HepG2 (cell line): ENCODE measurements at regions not wholly inside any gene's neighbourhood (a gene's known extent, or its start where the extent isn't known, plus 50 kb on each side); places are given as distances from the start of the nearest gene placed in this dataset.

Experiments
- ATAC-seq: fragments of 200-7000 bp; cut with Tn5 transposase; 3 replicates; pipeline ENCODE4 v1.9.1; 2020; ENCODE audit warnings: mild to moderate bottlenecking, moderate library complexity
- BruUV-seq: library from RNA; stranded (reverse); fragments of 400-500 nt; replicated peaks from 2 replicates; lab custom pipeline; 2021; lab: Mats Ljungman, UMichigan
- CTCF ChIA-PET: fragments of 300-600 bp; formaldehyde crosslinking; extraction: SDS; loops from one replicate; lab custom pipeline; 2021; ENCODE audit warnings: low total read pairs, inconsistent platforms, low intra/inter-chr PET ratio; lab: Yijun Ruan, JAX
- POLR2A ChIA-PET: fragments of 350-600 bp; sonication (Branson Sonifier 250); formaldehyde crosslinking; loops from one replicate; lab custom pipeline; 2020; ENCODE audit warnings: antibody characterized with exemption, inconsistent platforms; lab: Yijun Ruan, JAX
- DNase-seq: peaks from one replicate; pipeline ENCODE4 v3.0.0-alpha.2; 2015; ENCODE audit warnings: low spot score
- FAIRE-seq: peaks from 3 replicates; lab custom pipeline; 2011; peaks lifted over from hg19 to GRCh38; lab: Jason Lieb, UNC
- H2AFZ ChIP-seq: one replicate; pipeline ENCODE4 v1.6.1; 2011; ENCODE audit warnings: low read length, inconsistent platforms
- H3K27ac ChIP-seq: fragments of 300-600 bp; 3 replicates; pipeline ENCODE4 v1.8.0; 2011; ENCODE audit warnings: mixed run types, mild to moderate bottlenecking, mixed read lengths, low read length, inconsistent platforms; ENCODE audit not compliant: insufficient read depth; ENCODE audit errors: extremely low read length
- H3K27me3 ChIP-seq, 2 experiments: fragments of 200-600 bp in 1 of 2; 2 replicates in 1 of 2; 3 replicates in 1 of 2; pipeline versions ENCODE4 v1.6.0 to v1.8.0; 2011; ENCODE audit warnings: low read length in 2 of 2, mild to moderate bottlenecking in 2 of 2, moderate library complexity in 2 of 2, inconsistent platforms in 1 of 2; ENCODE audit not compliant: insufficient read depth in 2 of 2, control insufficient read depth in 1 of 2
- H3K36me3 ChIP-seq, 2 experiments: fragments of 200-600 bp in 1 of 2; replicated peaks in 1 of 2; 2 replicates in 1 of 2; 3 replicates in 1 of 2; pipeline versions ENCODE4 v1.5.1 to v1.8.0; 2011; ENCODE audit warnings: low read length in 2 of 2, inconsistent platforms in 1 of 2; ENCODE audit not compliant: insufficient read depth in 2 of 2, control insufficient read depth in 1 of 2
- H3K4me1 ChIP-seq: 2 replicates; pipeline ENCODE4 v1.5.1; 2012; ENCODE audit warnings: low read length, inconsistent platforms; ENCODE audit not compliant: insufficient read depth
- H3K4me2 ChIP-seq: 2 replicates; pipeline ENCODE4 v1.6.0; 2011; ENCODE audit warnings: low read depth, low read length, inconsistent platforms
- H3K4me3 ChIP-seq, 3 experiments: fragments of 200-600 bp in 1 of 3; sonication (generic), shearing (Covaris generic) in 1 of 3; replicated peaks in 1 of 3; 2 replicates each; pipeline ENCODE4 v1.5.1; 2011 to 2016; ENCODE audit warnings: low read length in 3 of 3, inconsistent platforms in 2 of 3, low read depth in 2 of 3, mild to moderate bottlenecking in 2 of 3, control low read depth in 1 of 3, mixed read lengths in 1 of 3; ENCODE audit not compliant: insufficient read depth in 1 of 3
- H3K79me2 ChIP-seq: one replicate; pipeline ENCODE4 v1.6.1; 2011; ENCODE audit warnings: low read length, inconsistent platforms; ENCODE audit not compliant: insufficient read depth
- H3K9ac ChIP-seq: 2 replicates; pipeline ENCODE4 v1.6.0; 2011; ENCODE audit warnings: mild to moderate bottlenecking, low read depth, low read length, inconsistent platforms; ENCODE audit not compliant: insufficient read depth
- H3K9me3 ChIP-seq: 2 replicates; pipeline ENCODE4 v1.5.1; 2012; ENCODE audit warnings: mild to moderate bottlenecking, low read length
- H4K20me1 ChIP-seq: 2 replicates; pipeline ENCODE4 v1.6.0; 2011; ENCODE audit warnings: inconsistent platforms, mild to moderate bottlenecking, low read length, moderate library complexity; ENCODE audit not compliant: insufficient read depth
- CREM ChIP-seq, 2 experiments: sonication (generic) in 1 of 2; formaldehyde crosslinking in 1 of 2; IDR thresholded peaks; 2 replicates each; pipeline versions ENCODE4 v1.4.0 to v1.6.1; 2016 to 2020; ENCODE audit warnings: antibody characterized with exemption in 1 of 2, mild to moderate bottlenecking in 1 of 2, missing genetic modification reagents in 1 of 2
- DR1 ChIP-seq: sonication (generic); formaldehyde crosslinking; IDR thresholded peaks from 2 replicates; pipeline ENCODE4 v1.8.0; 2021; ENCODE audit warnings: mild to moderate bottlenecking, missing genetic modification reagents, inconsistent platforms
- ISX ChIP-seq: sonication (generic); formaldehyde crosslinking; conservative IDR thresholded peaks from 2 replicates; pipeline ENCODE4 v1.5.0; 2020; ENCODE audit warnings: missing genetic modification reagents
- KDM6A ChIP-seq: IDR thresholded peaks from 2 replicates; pipeline ENCODE4 v1.6.1; 2016; ENCODE audit warnings: low read depth
- MAFG ChIP-seq: sonication (generic); formaldehyde crosslinking; IDR thresholded peaks from 2 replicates; pipeline ENCODE4 v1.5.1; 2020; ENCODE audit warnings: mild to moderate bottlenecking, missing genetic modification reagents
- PHF5A ChIP-seq: IDR thresholded peaks from one replicate; pipeline ENCODE4 v1.6.1; 2018; ENCODE audit warnings: low read depth, missing genetic modification reagents; ENCODE audit not compliant: unreplicated experiment
- SATB2 ChIP-seq: sonication (generic); formaldehyde crosslinking; IDR thresholded peaks from 2 replicates; pipeline ENCODE4 v1.5.0; 2020; ENCODE audit warnings: missing genetic modification reagents
- SSRP1 ChIP-seq: IDR thresholded peaks from 2 replicates; pipeline ENCODE4 v1.6.1; 2016; ENCODE audit warnings: control low read depth
- THAP9 ChIP-seq: sonication (generic); formaldehyde crosslinking; IDR thresholded peaks from 2 replicates; pipeline ENCODE4; 2020; ENCODE audit warnings: missing genetic modification reagents, mild to moderate bottlenecking, borderline replicate concordance
- ZNF101 ChIP-seq: sonication (generic); formaldehyde crosslinking; IDR thresholded peaks from 2 replicates; pipeline ENCODE4 v1.4.0; 2020; ENCODE audit warnings: mild to moderate bottlenecking, low read depth, missing genetic modification reagents, borderline replicate concordance
- ZNF234 ChIP-seq: sonication (generic); formaldehyde crosslinking; conservative IDR thresholded peaks from 2 replicates; pipeline ENCODE4 v1.5.1; 2020; ENCODE audit warnings: mild to moderate bottlenecking, missing genetic modification reagents
- ZNF274 ChIP-seq: sonication (generic); formaldehyde crosslinking; IDR thresholded peaks from 2 replicates; pipeline ENCODE4 v1.5.1; 2020; ENCODE audit warnings: mild to moderate bottlenecking, missing genetic modification reagents
- ZNF432 ChIP-seq: sonication (generic); formaldehyde crosslinking; IDR thresholded peaks from 2 replicates; pipeline ENCODE4 v1.5.0; 2020; ENCODE audit warnings: missing genetic modification reagents, mild to moderate bottlenecking, borderline replicate concordance
- ZNF512 ChIP-seq: sonication (generic); formaldehyde crosslinking; IDR thresholded peaks from 2 replicates; pipeline ENCODE4 v1.4.0; 2020; ENCODE audit warnings: mild to moderate bottlenecking, missing genetic modification reagents
- ZNF749 ChIP-seq: sonication (generic); formaldehyde crosslinking; IDR thresholded peaks from 2 replicates; pipeline ENCODE4 v1.8.0; 2022; ENCODE audit warnings: mild to moderate bottlenecking, missing genetic modification reagents, moderate library complexity, borderline replicate concordance
- ZNF770 ChIP-seq: sonication (generic); formaldehyde crosslinking; IDR thresholded peaks from 2 replicates; pipeline ENCODE4 v1.5.0; 2020; ENCODE audit warnings: mild to moderate bottlenecking, missing genetic modification reagents
- ZSCAN20 ChIP-seq: sonication (generic); formaldehyde crosslinking; IDR thresholded peaks from 2 replicates; pipeline ENCODE4 v1.4.0; 2020; ENCODE audit warnings: missing genetic modification reagents, mild to moderate bottlenecking, borderline replicate concordance
- WGBS: methylation state at CpG from one replicate; pipeline ENCODE4 v1.1.6; 2017; ENCODE audit warnings: low lambda C conversion rate; 5-methylcytosine and 5-hydroxymethylcytosine counted together
- in situ Hi-C: cut with HindIII; loops from 2 replicates; pipeline ENCODE4 v1.10.0; 2017; ENCODE audit warnings: low pct_unique_long_range_greater_than_20kb; ENCODE audit not compliant: extremely low pct_ligation_motif_present
- intact Hi-C: fragments of 100-400 bp; cut with micrococcal nuclease; formaldehyde crosslinking; loops from one replicate; pipeline ENCODE4 v1.10.0; 2022; ENCODE audit not compliant: unreplicated experiment
- TF ChIP-seq, protein P1 (sequence below): sonication (generic); formaldehyde crosslinking; IDR thresholded peaks from 2 replicates; pipeline ENCODE4 v1.8.0; 2022; ENCODE audit warnings: mild to moderate bottlenecking, missing genetic modification reagents, moderate library complexity

DNA sequence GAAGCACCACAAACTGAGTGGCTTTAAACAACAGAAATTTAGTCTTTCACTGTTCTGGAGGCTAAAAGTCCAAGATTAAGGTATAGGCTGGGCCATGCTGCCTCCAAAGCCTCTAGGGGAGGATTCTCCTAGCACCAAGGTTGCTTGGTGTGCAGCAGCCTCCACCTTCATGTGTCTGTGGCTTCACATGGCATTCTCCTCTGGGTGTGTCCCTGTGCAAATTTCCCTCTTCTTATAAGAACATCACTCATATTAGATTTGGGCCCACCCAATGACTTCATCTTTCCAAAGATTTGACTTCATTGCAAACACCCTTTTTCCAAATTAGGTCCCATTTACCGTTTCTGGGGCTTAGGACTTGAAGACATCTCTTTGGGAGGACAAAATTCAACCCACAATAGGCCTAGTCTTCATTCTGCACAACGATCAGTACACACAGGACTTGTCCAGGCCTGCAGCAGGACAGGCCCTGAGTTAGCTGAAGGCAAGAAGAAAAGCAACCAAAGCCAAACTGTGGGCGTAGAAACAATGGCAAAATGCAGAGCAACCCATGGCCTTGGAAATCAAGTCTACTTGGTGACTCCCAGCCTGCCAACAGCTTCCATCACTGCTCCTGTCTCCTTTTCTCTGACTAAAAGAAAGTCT is 521.2 kb upstream of the NBEA start:
- 0% methylated on average over 3 of the region's 3 CpGs for WGBS
- H3K4me2 ChIP-seq = no peak overlapping the region
- no peaks in the 10 kb centered on the region for H3K4me1 ChIP-seq
- H3K9ac ChIP-seq = no peak overlapping the region
- no peak overlapping the region for H2AFZ ChIP-seq
- H3K27me3 ChIP-seq = no peaks in the 10 kb centered on the region; a peak in 1 of 5 replicates
- intact Hi-C loops = no loop called here
- ATAC-seq = no peak
- in situ Hi-C loops = no loop called here
- FAIRE-seq = no peak
- POLR2A ChIA-PET = no interaction called here
- no peaks in the 10 kb centered on the region for H3K79me2 ChIP-seq
- H4K20me1 ChIP-seq = no peaks in the 10 kb centered on the region
- H3K4me3 ChIP-seq = no peak overlapping the region
- no peaks in the 10 kb centered on the region for H3K36me3 ChIP-seq
- no peak for DNase-seq
- no peak for TF ChIP-seq KDM6A (CRISPR knock-in tag)
- no peak for TF ChIP-seq SATB2 (CRISPR knock-in tag)
- TF ChIP-seq ISX = no peak
- TF ChIP-seq ZNF274 = no peak
- no peak for TF ChIP-seq DR1 (CRISPR knock-in tag)
- no peak for TF ChIP-seq ZSCAN20
- TF ChIP-seq THAP9 (CRISPR knock-in tag) = no peak
- no peak for TF ChIP-seq PHF5A (CRISPR knock-in tag)
- TF ChIP-seq, protein P1, sequence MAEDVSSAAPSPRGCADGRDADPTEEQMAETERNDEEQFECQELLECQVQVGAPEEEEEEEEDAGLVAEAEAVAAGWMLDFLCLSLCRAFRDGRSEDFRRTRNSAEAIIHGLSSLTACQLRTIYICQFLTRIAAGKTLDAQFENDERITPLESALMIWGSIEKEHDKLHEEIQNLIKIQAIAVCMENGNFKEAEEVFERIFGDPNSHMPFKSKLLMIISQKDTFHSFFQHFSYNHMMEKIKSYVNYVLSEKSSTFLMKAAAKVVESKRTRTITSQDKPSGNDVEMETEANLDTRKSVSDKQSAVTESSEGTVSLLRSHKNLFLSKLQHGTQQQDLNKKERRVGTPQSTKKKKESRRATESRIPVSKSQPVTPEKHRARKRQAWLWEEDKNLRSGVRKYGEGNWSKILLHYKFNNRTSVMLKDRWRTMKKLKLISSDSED (CRISPR knock-in tag) = no peak
- no peak for TF ChIP-seq ZNF234
- no peak for TF ChIP-seq ZNF432 (CRISPR knock-in tag)
- no peak for TF ChIP-seq ZNF770 (CRISPR knock-in tag)
- TF ChIP-seq ZNF512 (CRISPR knock-in tag) = no peak
- no peak for TF ChIP-seq ZNF101 (CRISPR knock-in tag)
- no peak for TF ChIP-seq MAFG
- no peak for TF ChIP-seq CREM (IDR thresholded peaks at IDR 0.05)
- no peak for TF ChIP-seq CREM (CRISPR knock-in tag; IDR thresholded peaks at IDR 0.05)
- no peak for TF ChIP-seq ZNF749 (CRISPR knock-in tag)
- no peak for TF ChIP-seq SSRP1 (CRISPR knock-in tag)
- no peaks in the 10 kb centered on the region for H3K9me3 ChIP-seq
- CTCF ChIA-PET = no interaction called here
- no TSS peak for BruUV-seq
- H3K27ac ChIP-seq = no peak overlapping the region
